ENCODE measurements at regions not wholly inside any gene's neighbourhood (a gene's known extent, or its start where the extent isn't known, plus 50 kb on each side); places are given as distances from the start of the nearest gene placed in this dataset.
"Not testable (repeated sequence)": the region's sequence is repeated elsewhere in the genome, so short reads cannot be mapped to it uniquely, and the experiment has no call there.

DNA sequence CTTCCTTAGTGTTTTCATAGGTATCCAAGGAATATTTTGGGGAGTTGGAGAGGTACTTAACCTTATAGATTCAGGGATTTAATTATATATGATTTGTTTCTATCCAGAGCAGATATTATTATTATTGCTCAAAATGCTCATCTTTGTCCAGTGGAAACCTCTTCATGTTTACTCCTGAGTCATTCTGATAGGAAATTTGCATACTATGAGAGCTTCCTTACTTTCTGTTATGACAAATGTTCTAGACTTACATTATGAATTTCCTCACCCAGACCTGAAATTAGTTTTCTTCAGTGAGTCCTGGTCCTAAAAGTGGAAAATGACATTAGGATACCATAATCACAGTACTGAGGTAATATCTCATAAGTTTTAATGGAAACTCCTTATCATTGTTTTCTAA lies 57.5 kb upstream of the PLPPR5 start:
- DNase-seq = no peak

DNA sequence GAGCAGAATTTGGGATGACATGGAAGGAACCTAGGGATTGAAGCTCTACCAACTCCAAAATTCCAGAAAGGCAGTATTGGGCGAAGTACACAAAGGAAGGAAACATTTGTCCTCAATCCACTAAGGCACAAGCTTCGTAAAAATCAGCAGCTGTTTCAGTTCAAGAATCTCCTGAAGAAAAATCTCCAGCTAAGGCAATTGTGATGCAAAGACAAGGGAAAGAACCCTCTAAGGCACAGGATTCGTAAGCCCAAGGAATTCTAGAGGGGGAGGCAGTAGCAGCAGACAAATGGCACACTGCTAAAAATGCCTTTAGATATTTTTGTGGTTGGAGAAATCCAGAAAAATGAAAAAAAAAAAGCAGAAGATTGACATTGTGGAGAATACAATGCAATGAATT lies 64.5 kb upstream of the PLPPR5 start:
- no peak for DNase-seq

DNA sequence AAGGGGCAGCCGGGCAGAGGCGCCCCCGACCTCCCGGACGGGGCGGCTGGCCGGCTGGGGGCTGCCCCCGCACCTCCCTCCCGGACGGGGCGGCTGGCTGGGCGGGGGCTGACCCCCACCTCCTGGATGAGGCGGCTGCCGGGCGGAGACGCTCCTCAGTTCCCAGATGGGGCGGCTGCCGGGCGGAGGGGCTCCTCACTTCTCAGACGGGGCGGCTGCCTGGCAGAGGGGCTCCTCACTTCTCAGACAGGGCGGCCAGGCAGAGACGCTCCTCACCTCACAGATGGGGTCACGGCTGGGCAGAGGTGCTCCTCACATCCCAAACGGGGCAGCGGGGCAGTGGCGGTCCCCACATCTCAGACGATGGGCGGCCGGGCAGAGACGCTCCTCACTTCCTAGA lies 73.9 kb upstream of the PLPPR5 start:
- not testable (repeated sequence) for DNase-seq

DNA sequence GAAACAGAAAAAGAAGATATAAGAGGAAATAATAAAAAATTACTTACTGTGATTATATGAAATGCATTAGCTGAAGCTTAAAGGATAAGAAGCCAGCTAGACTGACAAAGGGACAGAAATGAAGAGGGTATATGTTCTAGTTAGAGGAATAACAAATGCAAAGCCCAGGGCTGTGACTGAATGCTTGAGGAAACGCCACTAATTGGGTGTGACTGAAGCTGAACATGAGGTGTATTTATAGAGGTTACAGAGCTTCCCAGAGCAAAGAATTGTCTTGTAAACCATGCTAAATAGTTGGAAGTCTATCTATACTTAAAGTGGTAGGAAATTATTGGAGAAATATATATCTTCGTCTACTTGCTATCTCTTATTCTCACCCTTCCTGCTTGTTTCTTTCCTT lies 77.7 kb upstream of the PLPPR5 start:
- no peak for DNase-seq

DNA sequence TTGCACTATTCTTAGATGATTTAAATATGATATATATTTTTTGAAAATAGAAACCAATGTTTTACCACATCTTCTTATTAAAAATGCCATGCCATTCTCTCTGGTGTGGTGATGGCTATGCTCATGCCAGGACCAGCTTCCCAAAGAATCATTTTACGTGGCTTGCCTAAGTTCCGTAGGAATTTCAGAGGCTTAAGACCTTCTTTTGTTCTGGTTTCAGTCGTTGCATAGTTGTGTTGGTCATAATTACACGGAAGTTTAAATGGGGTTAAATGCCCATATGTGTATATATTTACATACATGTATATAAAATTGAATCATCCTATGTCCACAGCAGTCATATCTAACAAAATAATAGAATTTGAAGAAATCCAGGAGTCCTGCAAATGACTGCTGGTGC lies 78.7 kb upstream of the PLPPR5 start:
- DNase-seq = no peak

DNA sequence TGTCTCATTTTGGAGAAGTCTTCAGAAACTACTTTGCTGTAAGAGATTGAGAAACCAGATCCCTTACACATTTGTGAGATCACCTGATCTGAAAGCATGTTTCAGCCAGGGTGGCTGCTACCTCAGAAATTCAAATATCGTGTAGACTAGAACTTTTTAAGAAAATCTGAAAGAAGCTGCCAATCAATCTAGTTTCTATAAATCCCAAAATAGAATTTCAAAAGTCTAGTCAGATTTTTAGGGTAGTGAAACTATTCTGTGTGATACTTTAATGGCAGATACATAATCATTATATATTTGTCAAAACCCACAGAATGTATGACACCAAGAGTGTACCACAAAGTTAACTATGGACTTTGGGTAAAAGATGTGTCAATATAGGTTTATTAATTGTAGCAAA lies 79.9 kb upstream of the PLPPR5 start:
- no peak for DNase-seq

DNA sequence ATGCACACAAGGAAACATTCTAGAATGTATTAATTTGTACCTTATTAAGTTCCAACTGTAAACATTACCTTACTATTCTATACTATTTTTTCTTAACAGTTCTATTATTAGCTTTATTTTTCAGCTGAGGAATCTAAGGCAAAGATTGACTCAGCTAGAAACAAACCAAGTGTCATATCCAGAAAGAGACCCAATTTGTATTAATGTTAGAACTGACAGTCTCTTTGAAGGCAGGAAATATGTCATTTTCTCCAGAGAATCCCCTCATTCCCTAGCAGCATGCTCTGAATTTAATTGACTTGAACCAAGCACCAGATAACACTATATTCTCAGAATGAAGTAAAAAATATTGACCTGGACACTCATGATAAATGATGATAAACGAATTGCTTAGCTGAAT lies 81.4 kb upstream of the PLPPR5 start:
- DNase-seq = no peak

DNA sequence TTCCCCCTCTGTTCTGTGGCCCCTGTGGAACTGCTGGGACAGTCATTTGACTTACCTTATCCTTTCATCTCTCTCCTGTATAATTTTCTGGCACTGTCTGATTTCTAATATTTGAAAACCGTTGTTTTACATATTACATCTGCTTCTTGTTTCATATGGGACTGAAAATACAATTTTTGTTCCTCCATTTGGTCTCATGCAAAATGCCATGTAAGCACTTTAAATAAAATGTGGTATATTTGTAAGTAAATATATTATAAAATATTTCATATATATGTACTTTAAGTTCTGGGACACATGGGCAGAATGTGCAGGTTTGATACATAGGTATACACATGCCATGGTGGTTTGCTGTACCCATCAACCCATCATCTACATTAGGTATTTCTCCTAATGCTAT lies 93.9 kb upstream of the PLPPR5 start:
- DNase-seq = no peak

DNA sequence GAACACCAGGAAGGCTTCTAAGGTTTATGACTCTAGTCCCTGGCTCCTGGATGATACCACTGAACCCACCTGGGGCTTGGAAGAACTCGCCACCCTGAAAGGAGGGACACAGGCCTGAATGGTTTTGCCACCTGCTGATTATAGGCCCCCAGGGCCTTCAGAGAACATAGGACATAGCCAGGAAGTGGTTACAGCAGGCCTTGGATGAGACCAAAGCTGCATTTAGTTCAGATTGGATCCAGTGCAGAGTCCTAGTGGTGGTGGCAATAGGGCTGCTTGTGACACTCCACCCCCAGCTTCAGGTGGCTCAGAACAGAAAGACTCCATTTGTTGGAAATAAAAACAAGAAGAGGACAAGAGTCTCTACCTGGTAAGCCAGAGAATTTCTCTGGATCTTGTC lies 101.6 kb upstream of the PLPPR5 start:
- no peak for DNase-seq

DNA sequence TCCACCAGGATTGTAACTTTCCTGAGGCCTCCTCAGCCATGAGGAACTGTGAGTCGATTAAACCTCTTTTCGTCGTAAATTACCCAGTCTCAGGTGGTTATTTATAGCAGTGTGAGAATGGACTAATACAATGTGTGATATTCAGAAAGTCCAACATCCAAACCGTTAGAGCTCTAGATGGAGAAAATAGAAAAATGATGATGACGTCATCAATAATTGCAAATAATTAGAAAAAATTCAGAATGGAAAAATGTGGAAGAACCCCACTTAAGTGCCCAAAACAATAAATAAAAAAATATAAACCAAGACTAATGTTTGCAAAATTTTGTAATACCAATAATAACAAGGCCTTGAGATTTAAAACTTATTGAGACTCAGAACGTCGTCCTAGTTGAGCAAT lies 103.0 kb upstream of the PLPPR5 start:
- no peak for DNase-seq

DNA sequence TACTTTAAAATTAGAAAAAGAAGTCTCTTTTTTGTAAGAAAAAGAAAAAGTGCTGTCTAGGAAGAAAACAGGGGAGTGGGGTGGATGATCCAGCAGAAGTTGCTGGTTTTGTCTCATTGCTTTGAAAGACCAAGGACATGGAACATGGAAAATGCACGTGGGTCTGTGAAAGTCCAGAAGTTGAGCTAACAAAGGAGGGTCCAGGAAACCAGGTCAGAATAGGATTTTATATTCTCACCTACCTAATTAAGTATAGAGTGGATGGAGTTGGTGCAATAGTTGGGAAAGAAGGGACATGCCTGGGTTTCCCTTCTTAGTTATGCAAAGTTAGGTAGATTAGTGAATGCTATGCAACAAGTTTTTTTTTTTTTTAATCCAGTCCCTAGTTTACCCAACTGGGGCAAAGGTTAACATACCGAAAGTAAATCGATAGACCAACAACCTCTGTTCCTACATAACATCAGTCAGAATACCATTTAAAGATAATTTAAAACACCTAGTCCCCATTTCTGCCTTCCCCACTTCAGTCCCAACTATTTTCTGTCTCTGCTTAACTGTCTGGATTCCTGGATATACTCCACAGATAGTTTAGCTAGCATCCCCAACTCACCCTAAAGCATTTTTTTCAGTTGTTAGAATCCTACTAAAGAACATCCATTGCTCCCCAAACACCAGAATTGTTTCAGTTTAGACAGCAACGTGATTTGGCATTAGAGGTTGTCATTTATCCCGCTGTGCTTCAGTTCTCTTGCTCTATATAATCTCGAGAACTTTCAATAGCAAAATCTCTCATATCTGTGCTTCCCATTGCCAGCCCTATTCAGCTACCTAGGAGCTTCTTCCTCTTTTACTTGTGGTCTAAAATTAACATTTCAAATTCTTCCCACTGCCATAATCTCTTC lies 105.7 kb upstream of the PLPPR5 start:
- DNase-seq = no peak

DNA sequence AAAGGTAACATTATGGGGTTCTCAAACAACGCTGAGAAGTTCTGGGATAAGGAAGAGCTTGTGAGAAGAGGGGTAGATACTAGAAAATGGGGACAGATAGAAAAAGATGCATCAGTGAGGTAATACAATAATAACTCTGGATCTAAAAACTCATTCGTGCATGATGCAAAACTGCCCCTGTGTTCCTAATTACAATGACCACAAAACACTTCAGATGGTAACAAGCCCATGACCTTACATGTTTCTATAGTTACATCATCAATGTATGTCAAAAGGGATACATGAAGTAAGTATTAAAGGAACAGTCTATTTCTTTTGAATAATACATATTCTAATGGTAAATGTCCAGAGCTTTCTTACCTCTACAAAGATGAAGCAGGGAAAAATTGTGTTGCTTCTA lies 110.6 kb upstream of the PLPPR5 start:
- DNase-seq = no peak

DNA sequence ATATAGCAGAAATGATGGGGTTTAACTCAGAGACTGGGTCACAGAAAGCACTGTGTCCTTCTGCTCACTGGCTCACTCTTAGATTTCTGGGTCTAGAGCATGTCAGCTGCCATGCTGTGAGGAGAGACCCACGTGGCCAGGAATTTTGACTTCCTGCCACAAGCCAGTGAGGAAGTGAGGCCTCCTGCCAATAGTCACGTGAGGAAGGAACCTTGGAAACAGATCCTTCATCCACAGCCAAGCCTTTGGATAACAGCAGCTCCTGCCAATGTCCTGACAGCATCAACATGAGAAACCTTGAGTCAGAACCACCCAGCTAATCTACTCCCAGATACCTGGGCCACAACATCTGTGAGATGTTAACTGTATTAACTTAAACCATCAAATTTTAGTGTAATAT lies 114.5 kb upstream of the PLPPR5 start:
- no peak for DNase-seq

DNA sequence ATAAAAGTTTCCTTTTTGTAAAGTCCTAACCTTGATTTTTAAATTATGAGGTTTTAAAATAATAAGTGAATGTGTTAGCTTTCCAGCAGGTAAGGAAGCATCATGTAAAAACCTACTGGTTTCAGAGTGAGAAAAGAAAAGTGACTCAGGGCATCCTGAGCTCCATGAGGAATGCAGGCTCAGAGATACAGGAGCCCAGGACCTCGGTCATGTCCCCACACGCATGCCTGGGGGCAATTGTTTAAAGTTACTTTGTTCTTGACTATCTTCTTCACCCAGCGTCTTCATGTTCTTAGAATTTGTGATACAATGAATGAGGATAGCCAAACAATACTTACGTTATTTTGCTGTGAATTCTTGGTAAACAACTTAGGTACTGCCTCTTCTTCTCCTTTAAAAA lies 117.4 kb upstream of the PLPPR5 start:
- DNase-seq = no peak

DNA sequence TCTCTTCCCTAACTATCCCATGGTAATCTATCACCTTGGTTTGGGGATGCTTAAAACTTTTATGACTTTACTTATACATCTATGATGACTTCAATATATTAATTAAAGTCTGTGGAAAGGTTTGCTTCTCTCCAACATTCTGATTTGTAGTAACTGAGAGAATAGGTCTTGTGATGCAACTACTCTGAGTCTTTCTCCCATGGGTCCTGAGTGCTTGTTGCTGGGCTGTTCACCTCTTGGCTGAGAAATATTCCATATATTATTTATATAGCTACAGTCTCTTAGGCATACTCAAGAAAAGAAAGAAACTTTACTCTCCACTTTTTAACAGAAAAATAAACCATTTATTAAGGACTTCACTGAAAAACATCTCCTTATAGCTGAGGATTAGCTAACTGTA lies 119.3 kb upstream of the PLPPR5 start:
- no peak for DNase-seq

DNA sequence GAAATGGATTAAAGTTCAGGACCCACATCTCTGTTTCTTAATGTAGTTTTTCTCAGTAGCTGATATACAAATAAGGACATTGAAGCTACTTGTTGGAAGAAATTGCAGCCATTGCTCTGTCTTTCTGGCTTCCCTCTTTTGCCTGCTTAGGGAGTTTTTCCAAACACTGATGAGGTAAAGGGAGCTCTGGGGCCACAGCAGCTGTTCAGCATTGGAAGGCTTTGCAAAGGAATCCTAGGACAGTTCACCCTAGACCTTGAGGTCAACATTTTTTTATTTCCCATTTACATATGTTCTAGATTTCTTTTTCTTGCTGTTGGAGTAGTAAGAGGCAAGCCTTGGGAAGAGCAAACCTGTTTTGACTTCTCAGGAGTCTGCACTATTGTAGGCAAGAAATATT lies 126.9 kb upstream of the PLPPR5 start:
- no peak for DNase-seq

DNA sequence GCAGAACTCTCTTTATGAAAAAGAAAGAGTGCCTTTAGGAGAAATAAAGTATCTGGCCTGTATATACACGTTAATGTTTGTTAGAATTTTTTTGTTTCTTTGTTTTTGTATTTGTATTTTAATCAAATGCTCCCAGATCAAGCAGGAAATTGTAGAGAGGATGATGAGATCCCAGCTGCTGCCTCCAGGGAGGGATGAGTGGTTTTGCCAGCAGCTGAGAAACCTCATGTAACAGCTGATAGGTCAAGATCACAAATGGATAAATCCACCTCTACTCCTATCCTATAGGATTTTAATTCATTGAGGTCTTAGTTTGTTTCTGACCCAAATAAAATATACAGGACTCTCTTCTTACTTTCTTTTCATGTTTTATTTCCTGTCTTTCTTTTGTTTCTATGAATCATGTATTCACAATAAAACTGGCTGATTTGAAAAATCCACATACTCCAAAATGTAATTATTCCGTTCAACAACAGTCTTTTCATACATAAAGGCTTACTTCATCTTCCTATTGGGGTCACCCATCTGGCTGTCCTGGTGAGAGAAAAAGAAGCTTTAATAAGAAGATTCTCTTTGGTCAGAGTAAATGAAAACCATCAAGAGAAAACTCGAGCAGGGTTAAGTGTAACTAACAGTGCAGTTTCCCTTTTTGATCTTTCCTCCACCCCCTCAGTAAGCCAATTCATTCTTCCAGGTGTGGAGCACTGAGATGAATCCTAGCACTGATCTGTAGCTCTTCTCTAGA lies 129.3 kb upstream of the PLPPR5 start:
- no peak for DNase-seq

DNA sequence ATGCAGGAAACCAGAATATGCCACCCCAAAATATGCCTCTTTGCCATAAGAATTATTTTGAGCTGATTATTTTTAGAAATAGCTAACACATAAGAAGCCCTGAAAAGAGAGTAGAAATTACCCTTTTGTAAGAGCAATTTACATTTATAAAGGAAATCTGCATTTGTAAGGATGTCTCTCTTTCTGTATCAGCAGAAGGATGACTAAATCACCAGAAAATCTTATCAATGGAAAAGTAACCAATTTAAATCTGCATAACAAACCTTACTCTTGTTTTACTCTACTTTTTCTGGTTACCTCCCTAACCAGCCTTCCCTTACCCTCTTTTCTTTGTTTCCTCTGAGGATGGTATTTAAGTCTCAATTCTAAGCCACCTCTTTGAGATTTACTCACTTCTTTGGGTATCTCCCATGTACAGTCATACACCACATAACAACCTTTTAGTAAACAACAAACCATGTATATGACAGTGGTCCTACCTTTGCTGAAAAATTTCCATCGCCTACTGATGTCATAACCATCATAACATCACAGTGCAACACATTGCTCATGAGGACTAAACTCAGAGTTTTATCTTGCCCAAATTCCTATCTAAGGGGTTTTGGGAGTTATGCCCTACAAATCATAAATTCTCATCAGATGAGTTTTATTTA lies 126.6 kb upstream of the PLPPR4 start:
- no peak for DNase-seq

DNA sequence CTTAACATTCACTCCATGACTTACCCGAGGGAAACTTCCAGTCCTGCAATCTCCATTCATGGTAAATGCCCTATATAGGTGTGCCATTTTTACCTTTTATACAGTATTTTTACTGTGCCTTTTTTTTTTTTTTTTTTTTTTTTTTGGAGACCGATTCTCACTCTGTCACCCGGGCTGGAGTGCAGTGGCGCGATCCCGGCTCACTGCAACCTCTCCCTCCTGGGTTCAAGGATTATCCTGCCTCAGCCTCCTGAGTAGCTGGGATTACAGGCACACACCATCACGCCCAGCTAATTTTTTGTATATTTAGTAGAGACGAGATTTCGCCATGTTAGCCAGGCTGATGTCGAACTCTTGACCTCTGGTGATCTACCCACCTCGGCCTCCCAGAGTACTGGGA lies 124.4 kb upstream of the PLPPR4 start:
- no peak for DNase-seq

DNA sequence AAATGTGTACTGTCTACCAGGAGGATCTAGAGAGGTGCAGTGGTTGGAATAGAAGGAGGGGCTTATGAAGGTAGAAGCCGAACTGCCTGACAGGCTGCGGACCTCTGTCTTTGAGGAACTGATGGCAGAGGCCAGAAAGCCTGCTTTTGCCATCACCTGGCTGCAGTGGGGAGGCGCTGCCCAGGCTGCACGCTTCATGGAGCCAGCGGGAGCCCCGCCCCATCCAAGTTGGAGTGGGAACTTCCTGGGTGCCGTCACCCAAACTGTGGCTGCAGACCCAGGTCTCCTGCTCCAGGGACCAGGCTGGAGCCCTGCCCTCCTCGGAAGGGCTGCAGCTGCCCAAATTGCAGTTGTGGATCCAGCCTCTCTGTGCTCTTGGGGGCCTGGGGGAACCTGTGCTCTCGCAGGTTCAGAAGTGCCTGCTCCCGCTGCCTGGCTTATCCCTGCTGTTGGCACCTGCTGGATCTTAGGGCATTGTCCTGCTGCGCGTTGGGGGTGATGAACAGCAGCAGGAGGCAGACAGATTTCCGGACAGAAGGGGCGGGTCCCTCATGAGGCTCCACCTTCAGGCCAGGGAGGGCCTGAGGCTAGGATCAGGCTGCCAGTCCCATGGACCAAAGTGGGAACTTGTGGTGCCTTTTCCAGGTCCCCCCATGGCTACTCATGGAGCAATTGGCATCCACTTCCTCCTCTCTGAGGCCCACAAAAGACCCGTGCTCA lies 118.0 kb upstream of the PLPPR4 start:
- DNase-seq = no peak

DNA sequence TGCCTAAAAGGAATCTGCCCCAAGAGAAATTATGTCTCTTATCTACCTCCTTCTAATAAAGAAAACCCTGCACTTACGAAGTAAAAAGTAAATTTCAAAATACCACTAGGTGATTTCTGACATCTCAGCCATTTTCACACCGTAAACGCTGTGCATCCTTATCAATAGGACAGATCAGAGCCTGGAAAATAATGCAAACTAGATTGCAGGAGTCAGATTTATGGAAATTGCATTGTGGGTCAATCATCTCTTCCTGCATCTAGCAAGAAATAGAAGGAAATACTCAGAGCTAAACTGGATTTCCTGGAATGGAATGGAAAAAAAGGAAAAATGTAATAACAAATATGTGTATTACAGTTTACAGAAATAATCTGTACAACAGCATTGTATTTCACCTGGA lies 114.3 kb upstream of the PLPPR4 start:
- no peak for DNase-seq

DNA sequence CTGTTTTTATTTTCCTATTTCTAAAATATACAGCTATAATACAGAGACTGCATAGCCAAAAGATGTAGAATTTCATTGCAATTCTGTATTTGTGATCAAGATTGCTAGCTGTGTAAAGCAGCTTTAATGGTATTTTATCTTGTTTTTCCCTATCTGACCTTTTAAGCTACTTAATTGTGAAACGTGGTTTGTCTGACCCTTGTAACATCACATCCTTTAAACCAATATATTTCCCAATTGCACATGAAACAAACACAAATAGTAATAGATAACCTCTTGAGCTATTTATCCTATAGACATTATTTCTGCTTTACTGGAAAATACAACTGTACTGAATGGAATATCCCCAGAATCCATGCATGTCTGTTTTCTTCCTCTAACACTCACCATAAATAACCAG lies 112.2 kb upstream of the PLPPR4 start:
- DNase-seq = no peak

DNA sequence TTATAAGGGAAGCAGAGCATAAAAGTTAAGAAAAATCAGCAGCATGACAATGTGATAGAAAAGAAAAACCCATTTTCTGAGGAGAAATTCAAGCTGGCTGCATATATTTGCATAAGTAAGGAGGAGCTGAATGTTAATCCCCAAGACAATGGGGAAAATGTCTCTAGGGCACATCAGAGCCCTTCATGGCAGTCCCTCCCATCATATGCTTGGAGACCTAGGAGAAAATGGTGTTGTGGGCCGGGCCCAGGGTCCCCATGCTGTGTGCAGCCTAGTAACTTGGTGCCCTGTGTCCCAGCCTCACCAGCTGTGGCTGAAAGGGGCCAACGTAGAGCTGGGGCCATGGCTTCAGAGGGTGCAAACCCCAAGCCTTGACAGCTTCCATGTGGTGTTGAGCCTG lies 100.6 kb upstream of the PLPPR4 start:
- DNase-seq = no peak

Measured in activated CD4-positive, alpha-beta T cell treated with anti-CD3 and anti-CD28 coated beads for 1 hour (primary cell).